22Rv1 (cell line): ENCODE measurements at regions not wholly inside any gene's neighbourhood (a gene's known extent, or its start where the extent isn't known, plus 50 kb on each side); places are given as distances from the start of the nearest gene placed in this dataset.

ENCODE experiments used
- CTCF ChIP-seq: fragments of 450-650 bp; IDR thresholded peaks from 2 replicates; pipeline ENCODE4 v1.5.1; 2017; ENCODE audit warnings: mild to moderate bottlenecking
- ZFX ChIP-seq: fragments of 450-650 bp; IDR thresholded peaks from 2 replicates; pipeline ENCODE4 v1.6.1; 2017; ENCODE audit warnings: antibody characterized with exemption, borderline replicate concordance

DNA sequence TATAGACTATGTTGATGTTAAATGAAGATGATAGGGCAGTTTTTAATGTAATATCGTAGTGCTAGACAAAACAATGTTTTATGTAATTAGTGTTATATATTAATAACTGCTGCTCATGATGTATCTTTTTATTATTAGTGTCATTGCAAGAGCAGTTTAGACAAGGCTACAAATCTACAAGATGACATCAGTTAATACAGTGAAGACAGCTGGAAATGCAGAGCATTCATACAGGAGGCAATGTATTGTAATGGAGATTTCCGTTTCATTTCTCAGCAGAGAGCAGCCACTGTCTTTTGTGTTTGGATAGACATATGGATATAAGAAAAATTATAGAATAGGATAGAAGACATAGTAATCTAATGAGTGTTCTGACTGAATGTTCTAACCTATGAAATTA is 178.0 kb downstream of the FOXG1 start:
- TF ChIP-seq CTCF, result no peak
- TF ChIP-seq ZFX, result no peak
